HG03135 (cell line): ENCODE measurements at regions not wholly inside any gene's neighbourhood (a gene's known extent, or its start where the extent isn't known, plus 50 kb on each side); places are given as distances from the start of the nearest gene placed in this dataset.

Experiments used
- ATAC-seq: cut with Tn5 transposase; IDR thresholded peaks from one replicate; pipeline ENCODE4 v1.9.1; 2021; ENCODE audit warnings: mild to moderate bottlenecking, moderate library complexity; ENCODE audit not compliant: unreplicated experiment

- ATAC-seq = no peak
Measured at GRCh38 chr9:26334706-26335105, 557.9 kb downstream of the CAAP1 start.

DNA sequence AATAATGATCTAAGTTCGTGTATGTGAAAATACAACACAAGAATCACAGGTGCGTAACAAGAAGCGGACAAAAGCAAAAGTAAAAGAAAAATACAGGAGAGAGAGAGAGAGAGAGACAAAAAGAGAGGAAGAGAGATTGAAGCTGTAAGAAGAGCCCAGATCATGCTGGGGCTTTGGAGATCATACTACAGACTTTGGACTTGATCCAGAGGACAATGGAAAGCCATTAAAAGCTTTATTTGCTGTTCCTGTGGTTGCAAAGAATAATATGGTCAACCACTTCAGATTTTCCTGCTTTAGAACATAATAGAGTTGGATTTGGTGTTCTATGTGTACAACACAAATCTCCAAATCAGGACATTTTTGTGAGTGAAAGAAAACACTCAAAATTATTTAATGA is 561.4 kb downstream of the CAAP1 start:
- ATAC-seq = no peak

- ATAC-seq = no peak
Measured at GRCh38 chr9:26329974-26330373, 562.6 kb downstream of the CAAP1 start.

GRCh38 chr9:26326563-26326962 is 566.0 kb downstream of the CAAP1 start:
- ATAC-seq = peak; percentile 60

DNA sequence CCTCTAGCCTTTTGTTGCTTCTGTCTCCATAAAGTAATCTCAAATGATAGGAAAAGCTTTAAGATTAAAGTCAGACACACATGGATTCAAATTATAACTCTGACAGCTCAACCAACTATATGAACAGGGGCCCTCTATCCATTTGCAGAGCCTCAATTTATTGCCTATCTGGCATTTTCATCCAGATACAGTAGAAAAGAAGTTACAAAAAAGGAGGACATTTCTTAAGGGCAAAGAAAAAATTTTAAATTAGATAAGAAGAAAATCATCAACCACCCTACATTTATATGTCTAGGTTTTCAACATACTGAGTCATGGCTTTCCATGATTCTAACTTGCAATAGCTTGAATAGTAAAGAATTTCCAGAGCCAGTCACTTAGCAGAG is 567.2 kb downstream of the CAAP1 start:
- ATAC-seq = no peak

GRCh38 chr9:26324786-26325443 is 567.7 kb downstream of the CAAP1 start:
- no peak for ATAC-seq

DNA sequence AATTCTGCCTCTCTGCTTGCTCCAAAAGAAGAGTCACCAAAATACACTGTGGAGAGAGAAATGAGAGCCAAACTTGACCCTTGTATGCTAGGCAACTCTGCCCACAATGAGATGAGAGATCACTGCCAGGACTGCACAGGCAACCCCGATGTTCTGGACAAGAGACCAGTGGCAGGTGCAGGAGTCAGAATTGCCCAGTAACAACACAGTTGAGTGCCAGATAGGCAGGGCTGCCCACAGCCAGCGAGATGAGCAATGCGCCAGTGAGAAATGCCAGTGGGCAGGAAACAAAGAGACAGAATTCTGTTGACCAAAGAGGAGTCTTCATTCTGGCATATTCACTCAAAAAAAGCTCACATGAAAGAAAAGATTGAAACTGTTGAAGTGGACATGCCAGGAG is 570.7 kb downstream of the CAAP1 start:
- ATAC-seq = no peak

GRCh38 chr9:26319859-26320258 is 572.7 kb downstream of the CAAP1 start:
- ATAC-seq = no peak

GRCh38 chr9:26313108-26313507 is 579.5 kb downstream of the CAAP1 start:
- ATAC-seq = no peak

DNA sequence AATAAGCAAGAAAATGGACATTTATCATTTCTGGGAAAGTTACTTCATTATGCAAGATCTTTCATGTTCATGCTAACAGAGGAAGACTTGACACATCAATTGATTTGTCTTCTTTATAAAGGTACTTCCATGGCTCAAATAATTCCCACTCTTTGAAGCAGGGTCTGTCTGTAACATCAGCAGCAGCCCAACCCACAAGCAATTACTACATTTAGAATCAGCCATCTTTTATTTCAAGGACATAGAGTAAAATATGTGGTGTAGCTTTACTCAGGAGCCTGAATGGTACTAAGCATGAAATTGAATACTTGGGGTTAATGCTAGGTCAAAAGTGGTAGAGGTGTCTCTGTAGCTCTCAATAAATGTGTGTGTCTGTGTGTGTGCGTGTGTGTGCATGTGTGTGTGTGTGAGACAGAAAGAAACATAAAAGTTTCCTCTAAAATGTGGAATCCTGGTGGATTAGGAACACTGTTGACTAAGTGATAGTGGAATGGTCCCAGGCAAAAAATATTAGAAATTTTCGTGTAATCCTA is 581.1 kb downstream of the CAAP1 start:
- no peak for ATAC-seq

DNA sequence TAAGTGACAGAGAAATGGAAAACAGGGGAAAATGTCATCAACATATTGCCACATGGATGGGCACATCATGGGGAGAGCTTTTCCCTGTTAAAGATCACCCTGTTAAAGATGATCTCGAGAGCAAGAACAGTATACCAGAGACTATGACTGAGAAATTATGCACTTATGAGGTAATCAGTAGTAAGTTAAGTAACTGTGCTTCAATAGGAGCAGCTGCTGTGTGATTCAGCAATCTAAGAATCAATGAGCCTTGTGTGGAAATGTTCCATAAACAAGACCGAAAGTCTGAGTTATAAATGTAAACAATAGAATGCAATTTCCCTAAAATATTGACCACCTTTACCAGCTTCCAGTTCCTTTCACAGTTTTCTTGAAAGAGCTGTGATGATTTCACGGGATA is 582.3 kb downstream of the CAAP1 start:
- ATAC-seq = no peak

DNA sequence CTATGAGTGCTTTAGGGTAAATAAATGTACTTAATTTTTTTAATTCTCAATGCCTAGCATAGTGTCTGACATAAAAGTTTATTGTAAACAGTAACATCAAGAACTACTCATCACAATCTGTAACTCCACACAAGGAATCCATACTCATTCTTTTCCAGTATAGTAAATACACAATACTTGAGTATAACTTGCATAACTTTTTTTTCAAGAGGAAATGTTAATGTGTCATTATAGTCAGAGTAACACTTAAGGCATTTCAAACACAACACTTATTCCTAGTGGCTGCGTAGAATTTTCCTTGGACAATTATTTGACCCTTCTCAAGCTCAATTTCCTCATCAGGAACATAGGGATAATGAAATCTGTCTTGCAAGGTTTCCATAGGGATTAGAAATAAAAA is 584.3 kb downstream of the CAAP1 start:
- no peak for ATAC-seq

- ATAC-seq = no peak
Measured at GRCh38 chr9:26301659-26302058, 590.9 kb downstream of the CAAP1 start.

DNA sequence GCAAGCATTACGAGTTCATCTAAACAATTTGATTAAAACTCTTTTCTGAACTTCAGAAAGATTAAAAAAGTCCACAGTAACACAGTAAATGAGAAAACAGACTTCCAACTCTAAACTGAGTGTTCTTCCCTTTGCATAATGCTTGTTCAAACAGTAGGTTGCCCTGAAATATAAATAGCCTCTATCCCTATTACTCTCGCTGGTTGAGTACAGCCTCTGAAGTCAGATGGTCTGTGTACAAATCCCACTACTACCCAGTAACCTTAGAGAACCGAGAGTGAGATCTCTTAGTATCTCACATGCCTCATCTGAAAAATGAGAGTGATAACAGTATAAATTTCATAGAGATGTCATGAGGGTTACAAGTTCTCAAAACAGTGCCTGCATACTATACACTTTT is 591.6 kb downstream of the CAAP1 start:
- no peak for ATAC-seq

- ATAC-seq = no peak
Measured at GRCh38 chr9:26296910-26297572, 595.6 kb downstream of the CAAP1 start.

GRCh38 chr9:26292943-26293342 is 599.7 kb downstream of the CAAP1 start:
- no peak for ATAC-seq

DNA sequence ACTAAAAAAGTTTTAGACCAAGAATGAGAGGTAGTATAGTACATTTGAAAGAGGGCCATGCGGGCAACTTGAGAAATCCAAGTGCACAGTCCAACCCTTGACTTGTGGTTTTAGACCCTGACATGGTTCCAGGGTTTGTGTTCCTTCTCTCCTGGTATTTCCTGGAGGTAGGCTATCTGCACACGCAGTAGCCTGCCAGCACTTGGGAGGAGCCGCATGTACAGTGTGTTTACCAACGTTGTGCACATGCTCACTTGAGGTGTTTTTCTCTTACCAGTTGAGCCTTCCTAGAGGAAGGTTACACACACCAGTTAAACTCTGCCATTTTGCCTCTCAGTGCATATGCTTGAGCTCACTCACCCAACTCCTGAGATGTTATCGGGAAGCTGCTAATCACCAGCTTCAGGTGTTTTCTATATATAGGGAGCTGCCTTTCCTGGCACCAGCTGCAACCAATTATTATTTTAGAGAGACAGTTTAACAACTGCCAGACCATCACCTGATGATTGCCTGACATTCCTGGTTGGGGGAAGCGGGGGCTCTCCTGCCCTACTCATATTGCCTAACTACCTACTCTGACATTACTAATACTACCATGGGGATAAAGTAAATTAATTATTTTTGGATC is 593.4 kb upstream of the TUSC1 start:
- no peak for ATAC-seq

DNA sequence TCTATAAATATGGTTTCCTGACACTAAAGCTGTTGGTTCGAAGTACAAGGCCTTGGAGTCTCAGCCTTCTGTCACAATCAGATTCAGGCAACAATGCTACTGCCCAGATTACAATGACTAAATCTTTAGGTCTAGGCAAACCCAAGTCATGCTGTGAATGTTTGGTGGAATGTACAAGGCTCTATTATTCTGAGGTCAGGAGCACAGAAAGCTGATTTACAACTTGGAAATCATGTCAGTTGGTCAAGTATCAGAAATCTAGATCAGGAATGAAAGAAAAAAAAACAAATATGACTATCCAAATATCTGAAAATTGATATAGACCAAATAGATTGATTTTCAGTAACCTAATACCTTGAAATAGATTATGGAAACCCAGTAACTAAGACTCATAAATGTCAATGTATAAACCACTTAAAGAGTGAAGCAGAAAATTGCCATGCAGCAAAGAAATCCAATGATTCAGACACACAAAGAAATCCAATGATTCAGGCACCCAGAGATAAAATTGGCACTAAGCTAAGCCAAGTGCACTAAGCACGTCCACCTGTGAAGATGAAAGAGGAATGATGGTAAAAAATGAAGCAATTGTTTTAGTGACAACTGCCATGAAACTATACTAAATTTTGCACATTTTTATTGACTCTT is 588.0 kb upstream of the TUSC1 start:
- ATAC-seq = no peak

DNA sequence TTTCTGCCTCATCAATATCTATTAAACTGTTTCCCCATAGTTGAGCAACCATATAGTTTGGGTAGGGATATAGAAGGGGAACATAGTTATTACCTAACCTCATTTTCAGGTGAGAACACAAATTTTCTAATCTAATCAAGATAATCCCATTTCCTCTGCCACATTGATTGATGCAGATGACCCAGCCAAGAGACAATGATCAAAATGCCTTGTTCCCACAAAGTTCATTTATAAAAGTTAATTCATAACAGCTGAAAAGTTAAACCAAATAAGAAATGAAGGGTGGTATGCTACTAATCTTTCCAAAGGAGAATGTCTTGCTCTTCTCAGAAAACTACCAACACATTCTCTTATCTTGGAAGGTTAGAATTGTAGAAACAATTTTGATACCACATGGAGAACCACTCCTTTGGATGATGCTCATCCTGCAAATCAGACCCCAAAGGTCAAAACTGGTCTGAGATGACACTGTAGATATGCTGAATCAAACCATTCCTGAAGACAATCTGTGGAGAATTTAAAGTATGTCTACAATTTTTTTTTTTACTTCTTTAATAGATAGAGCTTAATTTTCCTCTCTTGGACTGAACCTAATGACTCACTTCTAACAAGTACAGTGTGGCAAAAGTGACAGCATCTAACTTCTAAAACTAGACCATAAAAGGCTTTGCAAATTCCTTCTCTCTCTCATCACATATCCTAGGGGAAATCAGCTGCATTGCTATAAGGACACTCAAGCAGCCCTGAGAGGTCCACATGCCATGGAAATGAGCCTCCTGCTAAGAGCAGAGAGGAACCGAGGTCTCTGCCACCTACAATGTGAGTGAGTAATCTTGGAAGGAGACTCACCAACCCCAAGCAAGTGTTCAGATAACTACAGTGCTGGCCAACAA is 586.7 kb upstream of the TUSC1 start:
- ATAC-seq = no peak

GRCh38 chr9:26263478-26263877 is 585.2 kb upstream of the TUSC1 start:
- no peak for ATAC-seq
